Endodermal cell (in vitro differentiated cells): ENCODE measurements at regions not wholly inside any gene's neighbourhood (a gene's known extent, or its start where the extent isn't known, plus 50 kb on each side); places are given as distances from the start of the nearest gene placed in this dataset.

Experiments used
- DNase-seq: peaks from one replicate; pipeline ENCODE4 v3.0.0-alpha.2; 2017
- H3K27ac ChIP-seq: 2 replicates; pipeline ENCODE4 v1.5.1; 2013; ENCODE audit warnings: mild to moderate bottlenecking, low read depth, low read length, moderate library complexity
- H3K27me3 ChIP-seq: 2 replicates; pipeline ENCODE4 v1.6.1; 2013; ENCODE audit warnings: mild to moderate bottlenecking, low read length, moderate library complexity; ENCODE audit not compliant: insufficient read depth, control insufficient read depth, poor library complexity, severe bottlenecking
- H3K36me3 ChIP-seq: 2 replicates; pipeline ENCODE4 v1.7.0; 2013; ENCODE audit warnings: mild to moderate bottlenecking, low read length, moderate library complexity; ENCODE audit not compliant: control insufficient read depth, insufficient read depth
- H3K4me1 ChIP-seq: one replicate; pipeline ENCODE4 v1.7.0; 2013; ENCODE audit warnings: low read length; ENCODE audit not compliant: control insufficient read depth, insufficient read depth
- H3K4me3 ChIP-seq: 2 replicates; pipeline ENCODE4 v1.5.1; 2013; ENCODE audit warnings: mild to moderate bottlenecking, low read length, moderate library complexity
- H3K9ac ChIP-seq: 2 replicates; pipeline ENCODE4 v1.6.1; 2013; ENCODE audit warnings: mild to moderate bottlenecking, low read length, moderate library complexity; ENCODE audit not compliant: poor library complexity, severe bottlenecking; ENCODE audit errors: extremely low read depth
- H3K9me3 ChIP-seq: 2 replicates; pipeline ENCODE4 v1.6.1; 2013; ENCODE audit warnings: mild to moderate bottlenecking, low read length, moderate library complexity; ENCODE audit not compliant: control insufficient read depth
- H3K27ac Mint-ChIP-seq: 2 replicates; pipeline ENCODE4 v1.8.0; 2020; ENCODE audit warnings: mixed read lengths
- H3K27me3 Mint-ChIP-seq: 2 replicates; pipeline ENCODE4 v1.8.0; 2021; ENCODE audit warnings: mild to moderate bottlenecking, mixed read lengths; ENCODE audit not compliant: insufficient read depth
- H3K36me3 Mint-ChIP-seq: 2 replicates; pipeline ENCODE4 v1.8.0; 2020; ENCODE audit warnings: low read depth, mixed read lengths
- H3K4me1 Mint-ChIP-seq: 2 replicates; pipeline ENCODE4 v1.8.0; 2020; ENCODE audit warnings: mixed read lengths
- H3K4me3 Mint-ChIP-seq: 2 replicates; pipeline ENCODE4 v1.8.0; 2020; ENCODE audit warnings: mild to moderate bottlenecking, moderate library complexity, mixed read lengths
- H3K9me3 Mint-ChIP-seq: 2 replicates; pipeline ENCODE4 v1.8.0; 2020; ENCODE audit warnings: mild to moderate bottlenecking, mixed read lengths
- CTCF ChIP-seq: fragments of 200-600 bp; sonication (generic); conservative IDR thresholded peaks from 2 replicates; pipeline ENCODE4 v1.5.0; 2021; ENCODE audit warnings: antibody characterized with exemption, mild to moderate bottlenecking
- WGBS, 2 experiments: methylation state at CpG; one replicate each; pipeline versions ENCODE4 v1.1.5 to v1.1.7; 2013; ENCODE audit warnings: missing lambda C conversion rate in 2 of 2, mixed read lengths in 1 of 2; ENCODE audit not compliant: insufficient coverage in 1 of 2, insufficient read length in 1 of 2; 5-methylcytosine and 5-hydroxymethylcytosine counted together

GRCh38 chr14:81818271-81818670 lies 284.6 kb upstream of the SEL1L start:
- no peaks in the 10 kb centered on the region for H3K36me3 Mint-ChIP-seq
- 64 to 67% methylated on average over 1 of the region's 1 CpG for WGBS, 2 experiments
- no peaks in the 10 kb centered on the region for H3K27me3 ChIP-seq
- no peaks in the 10 kb centered on the region for H3K4me1 ChIP-seq
- H3K36me3 ChIP-seq, result no peaks in the 10 kb centered on the region
- no peak overlapping the region for H3K4me3 ChIP-seq
- TF ChIP-seq CTCF, result no peak
- no peak overlapping the region for H3K9ac ChIP-seq
- no peak overlapping the region for H3K4me3 Mint-ChIP-seq
- H3K9me3 ChIP-seq, result peaks cover 23% of the 10 kb centered on the region
- H3K27ac Mint-ChIP-seq, result no peak overlapping the region
- peaks cover 28% of the 10 kb centered on the region for H3K4me1 Mint-ChIP-seq
- H3K27ac ChIP-seq, result no peak overlapping the region
- H3K27me3 Mint-ChIP-seq, result no peaks in the 10 kb centered on the region
- no peak for DNase-seq
- H3K9me3 Mint-ChIP-seq, result peaks cover 16% of the 10 kb centered on the region

DNA sequence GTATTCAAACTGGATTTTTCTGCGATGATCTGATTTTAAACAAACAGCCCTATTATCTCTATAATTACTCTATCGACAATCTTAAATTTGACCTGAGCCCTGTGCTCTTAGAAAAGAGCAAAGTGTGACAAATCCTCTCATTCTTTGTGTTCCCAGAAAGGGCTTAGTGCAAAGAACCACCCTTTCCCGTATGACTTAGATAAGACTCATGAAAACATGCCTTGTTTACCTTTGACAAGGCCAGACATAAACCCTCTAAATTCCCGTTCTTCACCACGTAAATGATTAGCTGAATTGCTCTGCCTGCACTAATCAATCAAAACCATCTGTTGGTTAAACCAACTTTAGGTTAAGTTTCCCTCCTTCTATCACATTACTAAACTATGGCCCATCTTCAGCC lies 285.7 kb upstream of the SEL1L start:
- no peak for DNase-seq
- H3K27ac Mint-ChIP-seq, result no peak overlapping the region
- Histone ChIP-seq H3K9me3 (peaks cover 23% of the 10 kb centered on the region), H3K4me1 (no peaks in the 10 kb centered on the region), H3K27ac (no peak overlapping the region), H3K27me3 (no peaks in the 10 kb centered on the region), H3K36me3 (no peaks in the 10 kb centered on the region), H3K9ac (no peak overlapping the region), H3K4me3 (no peak overlapping the region)
- peaks cover 16% of the 10 kb centered on the region for H3K9me3 Mint-ChIP-seq
- H3K27me3 Mint-ChIP-seq, result no peaks in the 10 kb centered on the region
- no peak for TF ChIP-seq CTCF
- H3K36me3 Mint-ChIP-seq, result no peaks in the 10 kb centered on the region
- peaks cover 28% of the 10 kb centered on the region for H3K4me1 Mint-ChIP-seq
- no peak overlapping the region for H3K4me3 Mint-ChIP-seq
- WGBS, 2 experiments, result 84 to 86% methylated on average over 5 of the region's 5 CpGs

GRCh38 chr14:81819910-81820309 lies 286.3 kb upstream of the SEL1L start:
- H3K4me3 Mint-ChIP-seq, result no peak overlapping the region
- Histone ChIP-seq H3K9ac (no peak overlapping the region), H3K4me3 (no peak overlapping the region), H3K27me3 (no peaks in the 10 kb centered on the region), H3K4me1 (no peaks in the 10 kb centered on the region), H3K9me3 (peaks cover 23% of the 10 kb centered on the region), H3K36me3 (no peaks in the 10 kb centered on the region), H3K27ac (no peak overlapping the region)
- no peaks in the 10 kb centered on the region for H3K27me3 Mint-ChIP-seq
- no peak overlapping the region for H3K27ac Mint-ChIP-seq
- DNase-seq, result no peak
- no peak for TF ChIP-seq CTCF
- H3K9me3 Mint-ChIP-seq, result peaks cover 16% of the 10 kb centered on the region
- WGBS, 2 experiments, result 93 to 100% methylated on average over 1 of the region's 1 CpG
- H3K4me1 Mint-ChIP-seq, result peaks cover 28% of the 10 kb centered on the region
- no peaks in the 10 kb centered on the region for H3K36me3 Mint-ChIP-seq
